Stimulated activated naive B cell treated with anti-CD40 and anti-IgM and Interleukin-4, amounts not matched to agents 10 μg/mL and 1 μg/mL and 100 μg/mL, for 72 hours (primary cell): ENCODE measurements at regions not wholly inside any gene's neighbourhood (a gene's known extent, or its start where the extent isn't known, plus 50 kb on each side); places are given as distances from the start of the nearest gene placed in this dataset.
"Not testable (repeated sequence)": the region's sequence is repeated elsewhere in the genome, so short reads cannot be mapped to it uniquely, and the experiment has no call there.

Experiments used
- ATAC-seq, 2 donors: fragments of 150-1000 bp; cut with Tn5 transposase; replicated peaks; 2 replicates each; pipeline ENCODE4 v1.10.0; 2021; ENCODE audit warnings: moderate library complexity in 1 of 2
- DNase-seq: peaks from one replicate; pipeline ENCODE4 v3.0.0; 2021
- H3K27ac Mint-ChIP-seq: one replicate; pipeline ENCODE4 v1.8.0; 2022; ENCODE audit warnings: mild to moderate bottlenecking, mixed read lengths
- H3K27me3 Mint-ChIP-seq, 2 donors: one replicate each; pipeline ENCODE4 v1.8.0; 2022; ENCODE audit warnings: mixed read lengths in 2 of 2
- H3K36me3 Mint-ChIP-seq, 2 donors: one replicate each; pipeline ENCODE4 v1.8.0; 2022; ENCODE audit warnings: mixed read lengths in 2 of 2, mild to moderate bottlenecking in 1 of 2
- H3K4me1 Mint-ChIP-seq, 2 donors: one replicate each; pipeline ENCODE4 v1.8.0; 2022; ENCODE audit warnings: mixed read lengths in 2 of 2, mild to moderate bottlenecking in 1 of 2
- H3K4me3 Mint-ChIP-seq, 2 donors: one replicate each; pipeline ENCODE4 v1.8.0; 2022; ENCODE audit warnings: mild to moderate bottlenecking in 2 of 2, mixed read lengths in 2 of 2, moderate library complexity in 1 of 2
- H3K9me3 Mint-ChIP-seq, 2 donors: one replicate each; pipeline ENCODE4 v1.8.0; 2022; ENCODE audit warnings: mixed read lengths in 2 of 2, mild to moderate bottlenecking in 1 of 2

DNA sequence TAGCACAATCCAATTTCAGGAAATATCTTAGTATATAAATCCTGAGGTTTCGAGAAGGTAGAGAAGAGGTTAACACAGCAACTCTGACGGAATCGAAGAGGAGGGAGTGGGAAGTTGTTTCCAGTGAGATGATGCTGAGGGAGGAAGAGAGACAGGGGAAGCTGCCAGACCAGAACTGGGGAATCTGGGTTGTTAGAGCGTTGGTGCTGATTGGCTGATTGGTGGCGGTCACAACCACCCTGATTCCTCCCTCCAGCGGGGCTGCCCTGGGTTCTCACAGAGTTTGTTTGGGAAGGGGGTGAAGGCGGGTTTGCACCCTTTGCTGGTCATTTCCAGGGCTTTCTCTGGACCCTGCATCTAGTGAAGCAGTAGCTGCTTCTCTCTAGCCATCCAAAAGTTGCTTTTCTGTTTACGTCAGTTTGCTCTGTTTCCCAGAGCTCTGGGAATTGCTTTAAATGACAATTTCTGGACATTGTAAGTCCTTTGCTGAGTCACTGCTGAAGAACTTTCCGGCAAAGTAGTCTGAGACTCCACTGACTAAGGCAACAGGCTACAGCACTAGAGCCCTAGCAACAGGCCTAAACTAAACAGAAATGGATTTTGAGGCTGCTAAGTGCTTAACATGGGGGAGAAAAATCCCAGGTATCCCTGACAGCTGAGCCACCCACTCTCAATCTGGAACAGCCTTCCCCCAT is 90.1 kb downstream of the TENT5C start:
- no peak for DNase-seq
- Mint-ChIP-seq H3K36me3 (no peaks in the 10 kb centered on the region), H3K27ac (no peak overlapping the region), H3K27me3 (peaks cover 16 to 20% of the 10 kb centered on the region in 2 donors), H3K4me3 (no peak overlapping the region), H3K9me3 (peaks cover 0 to 1% of the 10 kb centered on the region in 2 donors), H3K4me1 (peaks cover 1 to 6% of the 10 kb centered on the region in 2 donors)
- no peak for ATAC-seq

DNA sequence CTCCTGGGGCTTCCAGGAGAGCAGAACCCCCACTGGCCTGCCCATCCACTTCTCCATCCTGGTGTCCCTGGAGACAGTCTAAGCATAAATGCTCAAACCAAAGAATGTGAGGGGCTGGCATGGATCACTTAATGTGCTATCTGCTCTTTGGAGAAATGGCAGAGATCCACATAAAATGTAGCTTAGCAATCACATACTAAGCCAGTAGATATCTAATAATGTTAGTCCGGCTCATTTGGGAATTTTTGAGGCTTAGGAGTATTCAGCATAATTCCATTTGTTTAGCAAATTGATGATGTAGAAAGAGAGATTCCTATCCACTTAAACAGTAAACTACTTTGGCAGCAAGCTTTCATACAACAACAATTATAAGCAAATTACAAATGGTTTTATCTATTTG is 90.7 kb downstream of the TENT5C start:
- peaks cover 16 to 20% of the 10 kb centered on the region in 2 donors for H3K27me3 Mint-ChIP-seq
- H3K9me3 Mint-ChIP-seq = peaks cover 0 to 1% of the 10 kb centered on the region in 2 donors
- H3K27ac Mint-ChIP-seq = no peak overlapping the region
- H3K4me1 Mint-ChIP-seq = peaks cover 1 to 6% of the 10 kb centered on the region in 2 donors
- no peak for ATAC-seq
- no peaks in the 10 kb centered on the region for H3K36me3 Mint-ChIP-seq
- DNase-seq = no peak
- no peak overlapping the region for H3K4me3 Mint-ChIP-seq

DNA sequence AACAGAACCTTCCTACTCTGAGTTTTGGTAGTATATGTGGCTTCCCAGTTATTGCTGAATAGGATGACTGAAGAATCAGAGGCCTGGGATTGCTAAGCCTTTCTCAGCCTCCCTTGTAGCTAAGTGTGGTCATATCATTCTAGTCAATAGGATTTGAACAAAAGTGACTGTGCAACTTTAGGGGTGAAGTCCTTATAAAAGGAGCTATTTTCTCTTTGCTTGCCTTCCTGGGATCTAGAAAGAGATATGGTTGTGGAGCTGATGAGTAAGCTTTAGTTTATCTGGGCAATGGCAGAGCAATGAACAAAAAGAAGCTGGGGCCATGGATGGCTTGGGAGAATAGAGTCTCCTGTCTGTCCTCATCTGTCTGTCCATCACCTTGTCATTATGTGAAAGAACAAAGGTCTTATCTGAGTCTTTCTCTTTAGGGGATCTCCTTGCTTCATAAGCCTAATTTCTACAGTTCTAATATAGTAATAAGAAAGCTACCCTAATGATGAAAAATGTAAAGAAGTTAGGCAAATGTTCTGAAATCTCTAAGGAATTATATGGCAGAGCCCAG is 91.5 kb downstream of the TENT5C start:
- Mint-ChIP-seq H3K27ac (no peak overlapping the region), H3K4me3 (no peak overlapping the region), H3K4me1 (peaks cover 1 to 6% of the 10 kb centered on the region in 2 donors), H3K36me3 (no peaks in the 10 kb centered on the region), H3K9me3 (peaks cover 0 to 1% of the 10 kb centered on the region in 2 donors), H3K27me3 (peaks cover 16 to 20% of the 10 kb centered on the region in 2 donors)
- ATAC-seq (no peak), DNase-seq (no peak)

DNA sequence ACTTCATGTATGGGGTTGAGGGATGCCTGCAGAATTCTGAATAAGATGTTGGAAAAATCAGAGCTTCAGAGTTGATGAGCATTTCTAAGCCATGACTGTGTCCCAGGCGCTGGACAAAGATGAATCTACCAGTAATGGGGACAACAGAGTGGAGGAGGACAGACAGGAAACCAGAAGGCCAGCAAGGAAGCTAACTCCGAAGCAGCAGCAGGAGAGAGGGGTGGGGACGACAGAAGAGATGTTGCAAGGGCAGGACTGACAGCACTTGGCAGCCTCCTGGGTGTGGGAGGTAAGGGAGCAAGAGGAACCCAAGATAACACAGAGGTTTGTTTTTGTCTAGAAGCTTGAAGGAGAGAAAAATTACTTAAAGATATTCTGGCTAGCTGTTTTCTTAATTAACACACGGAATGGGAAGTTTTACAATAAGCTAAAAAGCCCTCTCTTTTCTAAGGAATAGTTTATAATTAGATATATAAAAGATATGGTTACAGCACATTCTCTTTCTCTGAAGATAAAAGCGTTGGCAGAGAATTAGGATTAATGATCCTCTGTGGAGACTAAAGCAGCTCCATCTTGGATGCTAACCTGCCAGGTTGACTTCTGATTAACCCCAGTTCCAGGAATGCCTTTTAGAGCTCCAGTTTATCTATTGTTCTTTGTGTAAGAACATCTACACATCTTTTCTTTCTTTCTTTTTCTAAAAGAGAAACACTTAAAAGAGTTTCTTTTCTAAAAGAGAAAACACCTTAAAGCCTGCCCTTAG is 92.7 kb downstream of the TENT5C start:
- ATAC-seq (no peak), DNase-seq (no peak)
- Mint-ChIP-seq H3K27me3 (peaks cover 16 to 17% of the 10 kb centered on the region in 2 donors), H3K4me3 (no peak overlapping the region), H3K27ac (no peak overlapping the region), H3K9me3 (peaks cover 0 to 2% of the 10 kb centered on the region in 2 donors), H3K36me3 (peaks cover 2 to 4% of the 10 kb centered on the region in 2 donors), H3K4me1 (peaks cover under 1 to 9% of the 10 kb centered on the region in 2 donors)

DNA sequence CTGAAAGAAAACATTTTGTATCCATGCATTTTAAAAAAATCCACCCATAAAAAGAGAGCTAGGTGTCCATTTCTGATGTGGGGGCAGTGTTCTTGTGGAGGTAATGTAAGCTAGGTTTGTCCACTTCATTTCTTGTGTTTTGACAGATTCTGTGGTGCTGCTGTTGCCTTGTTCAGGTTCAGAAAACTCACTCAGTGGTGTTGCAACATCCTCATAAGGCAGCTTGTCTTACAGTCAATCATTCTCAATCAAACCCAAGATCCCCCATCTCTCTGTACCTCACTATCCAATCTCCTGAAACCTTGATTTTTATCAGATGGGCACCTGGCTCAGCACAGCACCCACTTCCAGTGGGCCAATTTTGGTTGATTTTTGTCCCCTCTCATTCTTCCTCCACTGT is 94.1 kb downstream of the TENT5C start:
- Mint-ChIP-seq H3K4me3 (no peak overlapping the region), H3K9me3 (peaks cover 0 to 4% of the 10 kb centered on the region in 2 donors), H3K4me1 (peaks cover 0 to 6% of the 10 kb centered on the region in 2 donors), H3K27me3 (peaks cover 14 to 16% of the 10 kb centered on the region in 2 donors), H3K36me3 (peaks cover 2 to 9% of the 10 kb centered on the region in 2 donors), H3K27ac (no peak overlapping the region)
- ATAC-seq = no peak
- DNase-seq = no peak

DNA sequence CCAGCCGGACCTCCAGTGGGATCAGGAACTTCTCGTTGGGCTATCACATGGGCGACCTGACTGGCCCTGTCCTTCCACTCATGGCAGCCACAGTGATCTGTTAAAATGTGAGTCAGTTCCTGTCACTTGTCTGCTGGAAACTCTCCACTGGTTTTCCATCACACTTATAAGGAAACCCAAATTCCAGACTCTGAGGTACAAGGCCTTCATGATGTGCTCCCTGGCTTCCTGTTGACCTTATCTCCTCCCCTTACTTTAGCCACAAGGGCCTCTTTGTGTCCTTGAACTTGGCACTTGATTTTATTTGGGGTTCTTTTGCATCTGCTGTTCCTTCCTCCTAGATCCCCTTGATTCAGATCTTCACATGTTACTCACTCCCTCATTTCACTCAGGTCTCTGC is 96.8 kb downstream of the TENT5C start:
- H3K4me3 Mint-ChIP-seq = no peak overlapping the region
- H3K4me1 Mint-ChIP-seq = peaks cover 0 to 6% of the 10 kb centered on the region in 2 donors
- H3K27ac Mint-ChIP-seq = no peak overlapping the region
- no peak for DNase-seq
- no peak for ATAC-seq
- H3K9me3 Mint-ChIP-seq = peaks cover 0 to 4% of the 10 kb centered on the region in 2 donors
- H3K36me3 Mint-ChIP-seq = peaks cover 6 to 20% of the 10 kb centered on the region in 2 donors
- H3K27me3 Mint-ChIP-seq = peaks cover 21 to 23% of the 10 kb centered on the region in 2 donors

DNA sequence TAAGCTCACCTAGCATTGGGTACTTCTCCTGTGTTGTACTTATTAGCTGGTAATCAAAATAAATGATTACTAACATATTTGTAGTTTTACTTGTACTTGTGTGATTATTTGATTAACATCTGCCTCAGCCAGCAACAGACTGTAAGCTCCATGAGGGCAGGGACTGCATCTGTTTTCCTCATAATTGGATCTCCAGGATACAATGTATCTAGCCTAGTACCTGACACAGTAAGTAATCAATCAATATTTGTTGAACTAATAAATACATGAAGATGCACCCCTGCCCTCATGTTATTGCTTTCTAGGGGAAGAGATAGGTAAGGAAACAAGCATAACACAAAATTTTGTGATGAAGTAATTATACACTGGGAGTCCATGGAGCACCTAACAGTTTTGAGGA is 101.5 kb downstream of the TENT5C start:
- DNase-seq = no peak
- Mint-ChIP-seq H3K4me3 (no peak overlapping the region), H3K27me3 (peaks cover 7 to 15% of the 10 kb centered on the region in 2 donors), H3K9me3 (peaks cover 0 to 4% of the 10 kb centered on the region in 2 donors), H3K27ac (no peak overlapping the region), H3K4me1 (peaks cover 0 to 6% of the 10 kb centered on the region in 2 donors), H3K36me3 (peaks cover 6 to 20% of the 10 kb centered on the region in 2 donors)
- no peak for ATAC-seq

DNA sequence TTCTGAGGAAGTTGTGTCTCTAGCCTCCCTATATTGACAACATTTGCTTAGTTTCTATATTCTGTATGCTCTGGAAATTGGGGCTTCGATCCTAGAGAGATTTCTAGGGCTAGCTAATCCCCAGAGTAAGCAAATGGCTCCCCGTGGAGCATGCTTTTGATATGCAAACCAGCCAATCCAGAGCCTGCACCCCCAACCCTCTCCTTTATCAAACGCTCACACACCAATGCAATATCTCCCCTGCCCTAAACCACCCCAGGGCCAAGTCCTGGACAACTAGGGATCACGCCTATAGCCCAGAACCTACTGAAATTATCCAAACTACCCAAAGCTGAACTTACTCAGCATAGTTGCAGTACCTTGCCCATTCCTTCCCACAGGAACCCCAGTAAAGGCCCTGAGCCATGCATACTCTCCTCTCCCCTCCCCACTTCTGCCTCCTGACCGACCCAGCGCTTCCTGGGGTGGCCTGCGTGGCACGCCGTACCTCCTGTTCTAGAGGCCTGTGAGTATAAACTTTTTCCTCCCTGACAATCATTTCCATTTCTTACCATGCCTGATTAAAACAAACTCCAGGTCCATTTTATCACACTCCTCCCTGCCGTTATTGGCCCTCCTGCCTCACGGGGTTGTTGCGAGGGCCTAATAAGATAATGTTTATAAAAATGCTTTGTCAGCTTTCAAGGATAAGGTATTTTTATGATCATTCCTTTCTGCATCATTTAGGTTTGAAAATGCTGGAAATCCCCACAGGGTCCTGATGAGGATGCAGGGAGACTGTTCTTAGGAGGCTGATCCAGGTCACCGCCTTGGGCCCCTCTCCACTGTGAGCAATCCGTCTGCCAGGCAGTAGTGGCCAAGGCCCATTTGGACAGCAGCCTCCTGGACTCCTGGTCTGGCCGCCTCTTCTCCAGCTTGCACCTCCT is 102.7 kb downstream of the TENT5C start:
- Mint-ChIP-seq H3K36me3 (peaks cover 4 to 15% of the 10 kb centered on the region in 2 donors), H3K27ac (no peak overlapping the region), H3K4me3 (no peak overlapping the region)

DNA sequence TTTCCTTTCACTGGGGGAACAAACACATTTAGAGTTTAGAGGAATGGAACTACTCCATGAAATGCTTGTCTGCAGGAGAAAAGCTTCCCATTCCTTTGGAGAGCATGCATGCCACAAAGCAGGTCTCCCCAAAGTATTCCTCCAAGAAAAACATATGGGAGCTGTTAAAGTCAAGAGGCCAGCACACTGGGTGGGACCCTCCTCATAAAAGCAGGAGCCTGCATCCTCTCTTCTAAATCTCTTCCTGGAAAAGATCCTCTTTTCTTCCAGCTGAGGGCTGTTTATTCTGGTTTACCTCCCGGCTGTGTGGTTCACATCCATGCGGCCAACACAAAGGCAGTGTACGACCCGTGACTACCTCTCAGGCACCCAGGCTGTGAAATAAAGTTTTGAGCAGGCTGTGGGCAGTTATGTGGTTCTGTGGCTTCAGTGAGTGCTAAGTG is 103.4 kb downstream of the TENT5C start:
- Mint-ChIP-seq H3K4me3 (no peak overlapping the region), H3K27ac (no peak overlapping the region), H3K9me3 (no peaks in the 10 kb centered on the region), H3K36me3 (peaks cover 4 to 11% of the 10 kb centered on the region in 2 donors), H3K4me1 (no peaks in the 10 kb centered on the region), H3K27me3 (peaks cover 13 to 20% of the 10 kb centered on the region in 2 donors)
- no peak for DNase-seq
- ATAC-seq = no peak

More for the DNA sequence above, 102.7 kb downstream of the TENT5C start:
- Mint-ChIP-seq H3K4me1 (no peaks in the 10 kb centered on the region), H3K27me3 (peaks cover 8 to 15% of the 10 kb centered on the region in 2 donors), H3K9me3 (peaks cover 0 to 2% of the 10 kb centered on the region in 2 donors)
- no peak for ATAC-seq
- DNase-seq = no peak

DNA sequence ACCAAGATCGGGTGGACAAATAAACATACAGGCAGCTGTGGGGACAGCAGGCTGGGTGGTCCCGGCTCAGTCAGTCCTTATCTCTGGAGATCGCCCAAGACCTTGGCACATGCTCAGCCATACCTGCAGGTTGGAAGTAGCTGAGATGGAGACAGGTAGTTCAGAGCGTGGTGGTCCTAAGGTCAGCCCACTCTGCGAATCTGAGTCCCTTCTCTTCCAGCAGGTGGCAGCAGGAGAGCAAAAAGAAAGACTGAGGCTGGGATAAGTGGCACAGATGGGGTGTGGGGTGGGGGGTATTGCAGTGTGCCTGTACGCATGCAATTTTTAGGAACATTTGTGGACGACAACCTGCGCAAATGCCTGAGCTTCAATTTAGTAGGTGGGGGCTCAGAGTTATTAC is 104.9 kb downstream of the TENT5C start:
- no peak for ATAC-seq
- Mint-ChIP-seq H3K4me3 (no peak overlapping the region), H3K36me3 (peaks cover 4 to 17% of the 10 kb centered on the region in 2 donors), H3K27me3 (peaks cover 18 to 24% of the 10 kb centered on the region in 2 donors), H3K27ac (no peak overlapping the region), H3K9me3 (peaks cover 3 to 4% of the 10 kb centered on the region in 2 donors), H3K4me1 (no peaks in the 10 kb centered on the region)
- no peak for DNase-seq

DNA sequence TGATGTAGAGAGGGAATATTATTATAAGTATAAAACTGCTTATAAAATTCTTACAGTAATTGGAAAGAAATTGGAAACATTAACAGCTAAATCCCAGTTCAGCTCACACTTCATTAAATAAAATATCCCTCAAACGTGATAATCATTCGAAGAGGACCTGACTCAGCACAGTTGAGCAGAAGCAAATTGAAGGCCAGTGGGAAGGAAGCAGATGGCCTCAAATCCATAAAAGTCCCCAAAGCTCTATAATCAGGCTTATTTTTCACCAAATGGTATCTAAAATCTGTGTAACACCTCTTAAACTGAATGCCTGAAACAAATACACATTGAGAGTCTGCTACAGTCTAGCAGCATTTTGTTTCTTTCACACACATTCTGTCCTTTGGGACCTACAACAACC is 106.8 kb downstream of the TENT5C start:
- Mint-ChIP-seq H3K4me3 (no peak overlapping the region), H3K27ac (no peak overlapping the region), H3K4me1 (no peaks in the 10 kb centered on the region), H3K9me3 (peaks cover 13 to 17% of the 10 kb centered on the region in 2 donors), H3K27me3 (peaks cover 18 to 26% of the 10 kb centered on the region in 2 donors), H3K36me3 (peaks cover 9 to 16% of the 10 kb centered on the region in 2 donors)
- no peak for DNase-seq
- no peak for ATAC-seq

DNA sequence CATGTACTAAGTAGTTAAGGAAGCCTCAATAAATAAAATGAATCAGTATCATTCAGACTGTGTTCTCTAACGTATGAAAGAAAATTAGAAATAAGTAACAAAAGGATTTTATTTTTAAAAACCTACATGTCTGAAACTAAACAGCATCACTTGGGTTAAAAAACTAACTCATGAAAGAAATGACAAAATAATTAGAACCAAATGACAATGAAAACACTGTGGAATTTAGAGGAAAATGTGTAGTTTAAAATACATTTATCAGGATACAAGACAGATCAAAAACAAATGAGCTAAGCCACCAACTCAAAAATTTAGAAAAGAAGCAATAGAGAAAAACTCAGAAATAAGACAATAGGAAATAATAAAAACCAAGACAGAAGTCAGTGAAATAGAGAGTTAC is 108.7 kb downstream of the TENT5C start:
- Mint-ChIP-seq H3K27ac (no peak overlapping the region), H3K4me3 (no peak overlapping the region), H3K9me3 (peaks cover 17 to 24% of the 10 kb centered on the region in 2 donors), H3K4me1 (no peaks in the 10 kb centered on the region), H3K27me3 (peaks cover 23 to 43% of the 10 kb centered on the region in 2 donors), H3K36me3 (peaks cover 15% of the 10 kb centered on the region in 2 donors)
- no peak for ATAC-seq
- DNase-seq = no peak

DNA sequence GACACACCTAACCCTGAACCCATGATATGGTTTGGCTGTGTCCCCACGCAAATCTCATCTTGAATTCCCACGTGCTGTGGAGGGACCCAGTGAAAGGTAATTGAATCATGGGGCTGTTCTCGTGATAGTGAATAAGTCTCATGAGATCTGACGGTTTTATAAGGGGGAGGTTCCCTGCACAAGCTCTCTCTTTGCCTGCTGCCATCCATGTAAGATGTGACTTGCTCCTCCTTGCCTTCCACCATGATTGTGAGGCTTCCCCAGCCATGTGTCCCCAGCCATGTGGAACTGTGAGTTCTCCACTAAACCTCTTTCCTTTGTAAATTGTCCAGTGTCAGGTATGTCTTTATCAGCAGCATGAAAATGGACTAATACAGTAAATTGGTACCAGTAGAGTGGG is 110.2 kb downstream of the TENT5C start:
- peaks cover 22 to 32% of the 10 kb centered on the region in 2 donors for H3K9me3 Mint-ChIP-seq
- DNase-seq, ATAC-seq, H3K4me1 Mint-ChIP-seq, H3K4me3 Mint-ChIP-seq, H3K27ac Mint-ChIP-seq: not testable (repeated sequence)
- peaks cover 27 to 47% of the 10 kb centered on the region in 2 donors for H3K27me3 Mint-ChIP-seq
- peaks cover 19 to 21% of the 10 kb centered on the region in 2 donors for H3K36me3 Mint-ChIP-seq
